CD4-positive, alpha-beta T cell treated with Interleukin-17A for 4 hours (primary cell): ENCODE measurements at regions not wholly inside any gene's neighbourhood (a gene's known extent, or its start where the extent isn't known, plus 50 kb on each side); places are given as distances from the start of the nearest gene placed in this dataset.

Experiments
- DNase-seq: peaks from one replicate; pipeline ENCODE4 v3.0.0-alpha.2; 2020; ENCODE audit warnings: mixed read lengths

DNA sequence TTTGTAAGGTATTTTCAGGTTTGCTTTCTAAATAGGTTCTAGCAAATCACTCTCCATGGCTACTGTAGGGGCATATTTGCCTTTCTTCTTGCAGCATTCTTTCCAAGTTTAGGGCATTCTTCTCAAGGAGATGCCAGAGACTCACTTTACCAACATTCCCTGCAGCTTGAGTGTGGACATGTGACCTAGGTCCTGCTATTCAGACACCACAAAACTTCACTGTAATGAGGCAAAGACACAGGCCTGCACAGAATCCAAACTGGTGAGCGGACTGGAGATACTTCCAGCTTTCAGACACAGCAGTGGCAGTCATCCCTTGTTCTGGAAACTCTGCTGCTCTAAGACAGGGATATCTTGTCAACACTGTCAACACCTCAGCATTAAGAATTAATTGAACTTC lies 146.4 kb upstream of the PFN2 start:
- no peak for DNase-seq

DNA sequence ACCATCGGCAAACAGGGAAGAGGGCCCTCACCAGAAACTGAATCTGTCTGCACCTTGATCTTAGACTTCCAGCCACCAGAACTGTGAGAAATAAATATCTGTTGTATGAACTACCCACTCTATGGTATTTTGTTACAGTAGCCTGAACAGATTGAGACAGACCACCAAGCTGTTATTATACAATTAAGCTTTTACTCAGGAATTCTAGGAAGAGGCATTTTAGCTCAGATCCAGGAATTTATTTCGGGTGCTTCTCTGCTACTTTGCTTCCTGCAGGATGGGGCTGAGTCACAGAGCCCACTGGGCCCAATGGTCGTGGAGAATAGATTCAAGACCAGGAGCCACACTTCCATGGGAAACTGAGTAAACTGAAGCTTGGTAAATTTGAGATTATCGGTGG lies 145.5 kb upstream of the PFN2 start:
- no peak for DNase-seq

DNA sequence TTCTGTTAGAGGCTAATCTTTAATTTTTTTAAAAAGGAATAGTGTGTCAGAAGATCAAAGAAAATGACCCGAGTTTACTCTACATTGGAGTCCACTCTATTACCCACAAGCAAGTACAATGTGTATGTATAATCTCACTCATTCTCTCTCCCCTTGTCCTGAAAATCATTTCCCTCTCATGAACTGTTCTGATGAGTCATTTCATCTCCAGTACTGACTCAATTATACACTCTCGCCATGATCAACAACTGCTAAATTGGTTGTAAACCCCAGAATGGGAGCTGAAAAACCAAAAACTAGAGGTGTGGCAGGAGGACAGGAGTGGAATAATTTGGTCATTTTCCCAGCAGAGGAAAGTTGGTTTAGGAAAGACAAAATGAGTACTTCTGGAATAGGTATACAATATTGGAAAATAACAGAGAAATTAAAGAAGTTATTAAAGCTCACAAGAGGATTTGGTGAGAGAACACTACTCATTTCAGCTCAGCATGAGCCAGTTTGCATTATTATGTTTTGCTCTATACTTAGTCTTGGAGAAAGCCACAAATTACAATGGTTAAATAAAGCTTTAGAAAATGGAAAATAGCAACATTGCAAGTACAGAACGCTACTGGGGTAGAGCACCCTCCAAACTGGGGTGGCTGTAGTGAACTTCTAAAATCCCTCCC lies 144.3 kb upstream of the PFN2 start:
- no peak for DNase-seq

DNA sequence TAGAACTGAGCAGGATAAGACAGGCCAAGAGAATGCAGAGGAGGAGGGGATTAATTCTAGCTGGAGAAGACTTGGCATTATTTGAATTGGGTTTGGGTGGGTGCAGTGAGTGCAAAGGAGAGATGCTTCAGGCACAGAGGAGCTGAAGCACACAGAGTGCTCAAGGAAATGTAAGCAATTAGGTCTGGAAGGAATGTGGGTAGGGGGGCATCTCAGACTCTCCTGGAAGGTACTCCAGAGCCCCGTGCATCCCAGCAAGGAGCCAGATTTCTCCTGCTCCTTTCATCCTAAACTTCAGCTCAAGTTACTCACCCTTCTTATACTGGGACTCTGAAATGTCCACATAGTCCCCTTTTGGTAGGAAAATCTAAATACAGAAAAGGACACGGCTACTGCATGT lies 143.6 kb upstream of the PFN2 start:
- DNase-seq: no peak

DNA sequence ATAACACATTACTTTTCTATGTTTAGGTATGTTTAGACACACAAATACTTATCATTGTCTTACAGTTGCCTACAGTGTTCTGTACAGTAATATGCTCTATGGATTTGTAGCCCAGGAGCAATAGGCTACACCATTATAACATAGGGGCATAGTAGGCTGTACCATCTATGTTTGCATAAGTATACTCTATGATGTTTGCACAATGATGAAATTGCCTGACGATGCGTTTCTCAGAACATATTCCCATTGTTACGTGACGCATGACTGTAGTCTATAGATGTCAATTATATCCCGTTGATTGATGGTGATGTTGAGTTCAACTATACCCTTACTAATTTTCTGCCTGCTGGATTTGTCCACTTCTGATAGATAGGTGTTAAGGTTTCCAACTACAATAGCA lies 139.4 kb upstream of the PFN2 start:
- DNase-seq: no peak

DNA sequence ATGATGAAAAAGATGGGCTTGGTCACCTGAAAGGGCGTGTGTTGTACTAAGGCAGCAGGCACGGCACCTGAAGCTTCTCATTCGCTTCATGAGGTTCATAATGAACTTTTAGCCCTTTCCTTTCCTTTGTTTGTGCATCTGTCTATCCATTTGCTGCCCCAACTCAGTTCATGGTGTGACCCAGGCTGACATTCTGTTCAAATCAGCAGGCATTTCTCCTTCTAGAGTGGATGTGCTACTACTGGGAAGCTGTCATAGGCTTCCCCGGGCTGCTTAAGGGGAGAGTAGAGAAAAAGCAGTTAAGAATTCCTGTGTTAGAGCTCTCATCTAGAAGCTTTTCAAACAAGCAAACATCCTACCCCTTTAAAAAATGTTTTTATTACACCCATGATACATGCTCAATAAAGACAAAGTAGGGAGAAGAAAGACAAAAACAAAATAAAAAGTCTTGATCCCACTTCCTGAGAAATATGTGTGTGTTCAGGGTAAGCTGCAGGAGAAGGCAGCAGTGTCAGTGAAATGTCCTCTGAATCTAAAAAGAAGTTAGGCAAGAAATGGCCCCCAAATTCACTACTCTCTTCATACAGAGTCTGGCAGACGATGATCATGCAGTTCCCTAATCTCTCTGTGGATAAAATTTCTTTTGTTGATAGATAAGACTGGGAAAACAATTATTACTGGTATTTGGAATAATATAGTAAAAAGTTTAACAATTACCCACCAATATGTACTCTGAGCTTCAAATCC lies 136.9 kb upstream of the PFN2 start:
- no peak for DNase-seq

DNA sequence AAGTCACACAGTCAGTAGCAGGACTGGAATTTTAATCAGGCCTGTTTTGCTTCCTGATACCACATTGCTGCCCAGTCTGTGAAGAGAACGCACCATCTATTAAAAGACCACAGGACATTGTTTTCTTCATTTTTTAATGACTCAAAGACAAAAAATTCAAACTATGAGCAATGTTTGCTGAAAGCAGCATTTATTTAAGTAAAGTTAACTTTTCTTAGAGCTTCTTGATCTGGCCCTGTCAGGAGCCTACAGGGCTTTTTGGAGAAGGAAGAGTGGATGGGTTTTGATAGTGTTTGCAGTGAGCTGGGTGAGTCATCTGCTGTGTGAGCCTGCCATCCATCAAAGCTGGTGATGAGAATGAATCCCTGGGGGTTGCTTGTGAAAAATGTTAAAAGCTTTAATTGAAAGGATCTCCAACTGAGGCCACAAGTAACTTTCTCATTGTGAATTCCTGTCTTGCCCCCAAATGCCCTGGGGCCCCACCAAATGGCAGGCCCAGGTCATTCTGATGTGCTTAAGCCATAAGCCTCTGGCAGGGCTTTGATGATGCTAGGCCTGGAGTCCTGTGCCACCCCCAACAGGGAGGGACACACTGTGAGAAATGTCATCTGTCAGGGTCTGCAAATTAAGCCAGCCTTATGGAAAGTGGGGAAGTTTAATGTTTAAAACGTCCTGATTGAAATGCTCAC lies 136.2 kb upstream of the PFN2 start:
- DNase-seq: no peak

DNA sequence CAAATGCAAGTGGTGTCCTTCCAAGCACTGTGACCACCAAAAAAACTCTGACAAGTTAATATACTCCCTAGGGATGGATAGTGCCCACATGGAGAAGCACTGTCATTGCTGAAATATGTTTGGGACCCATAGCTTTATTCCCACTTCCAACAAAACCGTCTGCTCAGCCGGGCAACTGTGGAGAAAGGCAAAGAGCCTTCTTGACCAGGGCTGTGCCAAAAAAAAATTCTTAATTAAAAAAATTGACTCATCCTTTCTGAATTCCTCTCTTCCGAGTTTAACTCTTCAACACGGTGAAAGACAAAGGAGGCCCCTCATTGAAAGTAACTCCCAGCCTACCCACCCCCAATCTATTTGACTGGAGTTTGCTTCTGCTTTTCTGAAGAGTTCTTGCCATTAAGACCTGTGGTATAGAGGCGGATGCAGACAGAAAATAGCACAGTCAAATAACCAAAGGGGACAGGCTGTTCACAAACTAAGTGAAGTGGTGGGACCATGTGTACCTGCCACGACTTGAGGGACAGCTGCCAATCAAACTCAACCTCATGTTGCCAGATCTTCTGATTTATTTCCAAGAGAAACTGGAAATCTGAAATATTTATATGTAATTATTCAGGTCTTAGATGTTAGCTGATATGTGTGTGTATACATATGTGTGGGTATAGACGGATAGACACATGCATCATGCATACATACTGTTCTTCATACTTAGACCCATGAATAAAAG lies 135.4 kb upstream of the PFN2 start:
- DNase-seq: no peak

DNA sequence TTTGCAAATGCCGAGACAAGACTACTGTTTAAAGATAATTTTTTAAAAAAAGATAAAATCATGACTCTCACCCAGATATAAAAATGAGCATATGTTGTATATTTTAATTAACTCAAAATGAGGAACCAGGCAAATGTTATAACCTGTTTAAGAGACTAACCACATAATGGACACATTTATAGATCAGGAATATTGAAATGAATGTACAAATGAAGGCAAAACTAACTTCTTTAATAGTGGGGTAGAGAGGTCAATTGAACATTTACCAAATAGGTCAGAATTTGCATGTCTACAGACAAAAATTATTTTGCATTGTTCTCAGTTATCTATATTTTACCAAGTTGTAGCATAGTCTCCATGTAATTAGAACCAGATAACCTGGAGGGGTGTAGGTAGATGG lies 134.3 kb upstream of the PFN2 start:
- no peak for DNase-seq

DNA sequence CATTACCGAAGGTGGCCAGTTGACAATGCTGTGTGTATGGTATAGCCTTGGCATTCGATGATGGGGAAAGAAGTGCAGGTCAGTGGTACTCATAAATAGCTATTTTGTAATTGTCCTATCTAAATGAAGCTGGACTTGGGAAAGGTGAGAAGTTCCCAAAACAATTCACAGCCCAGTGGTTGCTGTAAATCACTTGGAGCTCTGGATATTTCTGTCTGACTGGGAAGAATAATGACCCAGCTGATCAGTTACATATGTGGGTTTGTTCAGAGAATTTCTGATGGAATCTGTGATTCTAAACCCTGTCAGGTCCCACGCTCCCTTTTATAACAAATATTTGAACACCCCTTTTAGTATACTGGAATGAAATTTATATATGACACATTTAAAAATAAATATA lies 133.9 kb upstream of the PFN2 start:
- no peak for DNase-seq

DNA sequence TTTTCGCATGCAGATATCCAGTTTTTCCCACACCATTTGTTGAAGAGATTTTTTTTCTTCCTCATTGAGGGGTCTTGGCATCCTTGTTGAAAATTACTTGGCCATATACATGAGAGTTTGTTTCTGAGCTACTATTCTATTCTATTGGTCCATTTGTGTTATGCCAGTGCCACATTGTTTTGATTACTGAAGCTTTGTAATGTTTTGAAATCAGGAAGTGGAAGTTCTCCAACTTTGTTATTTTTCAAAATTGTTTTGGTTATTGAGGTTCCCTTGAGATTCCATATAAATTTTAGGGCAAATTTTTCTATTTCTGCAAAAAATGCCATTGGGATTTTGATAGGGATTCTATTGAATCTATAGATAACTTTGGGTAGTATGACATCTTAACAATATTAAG lies 130.3 kb upstream of the PFN2 start:
- no peak for DNase-seq

DNA sequence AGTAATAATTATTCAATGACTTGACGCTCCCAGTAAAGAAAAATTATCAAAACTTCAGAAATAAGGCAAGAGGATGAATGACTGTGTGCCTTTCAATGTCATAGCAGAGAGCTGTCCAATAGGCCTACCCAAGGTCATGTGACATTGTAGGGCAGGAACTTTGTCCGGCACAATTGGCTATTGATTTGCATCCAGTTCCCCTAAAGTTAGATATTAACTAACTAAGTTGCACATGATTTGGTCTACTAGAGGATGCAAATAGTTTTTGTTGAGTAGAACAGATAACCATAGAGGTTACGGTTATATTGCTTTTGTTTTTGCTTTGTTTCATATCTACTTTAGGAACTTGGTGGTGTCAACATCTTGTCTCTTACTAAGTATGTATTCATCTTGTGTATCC lies 127.9 kb upstream of the PFN2 start:
- DNase-seq: no peak

DNA sequence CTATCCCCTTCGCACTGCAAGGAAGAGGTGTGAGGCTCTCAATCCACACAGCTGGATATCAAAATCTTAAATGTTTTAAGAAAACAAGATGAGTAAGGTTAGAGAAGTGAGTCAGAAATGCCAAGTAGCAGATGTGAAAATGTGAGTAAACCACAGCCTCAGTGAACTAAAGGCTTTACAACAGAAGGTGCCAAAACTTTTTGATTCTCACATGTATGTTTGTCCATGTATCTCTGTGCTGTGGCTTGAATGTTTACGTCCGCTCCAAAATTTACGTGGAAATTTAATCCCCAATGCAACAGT lies 126.8 kb upstream of the PFN2 start:
- no peak for DNase-seq

DNA sequence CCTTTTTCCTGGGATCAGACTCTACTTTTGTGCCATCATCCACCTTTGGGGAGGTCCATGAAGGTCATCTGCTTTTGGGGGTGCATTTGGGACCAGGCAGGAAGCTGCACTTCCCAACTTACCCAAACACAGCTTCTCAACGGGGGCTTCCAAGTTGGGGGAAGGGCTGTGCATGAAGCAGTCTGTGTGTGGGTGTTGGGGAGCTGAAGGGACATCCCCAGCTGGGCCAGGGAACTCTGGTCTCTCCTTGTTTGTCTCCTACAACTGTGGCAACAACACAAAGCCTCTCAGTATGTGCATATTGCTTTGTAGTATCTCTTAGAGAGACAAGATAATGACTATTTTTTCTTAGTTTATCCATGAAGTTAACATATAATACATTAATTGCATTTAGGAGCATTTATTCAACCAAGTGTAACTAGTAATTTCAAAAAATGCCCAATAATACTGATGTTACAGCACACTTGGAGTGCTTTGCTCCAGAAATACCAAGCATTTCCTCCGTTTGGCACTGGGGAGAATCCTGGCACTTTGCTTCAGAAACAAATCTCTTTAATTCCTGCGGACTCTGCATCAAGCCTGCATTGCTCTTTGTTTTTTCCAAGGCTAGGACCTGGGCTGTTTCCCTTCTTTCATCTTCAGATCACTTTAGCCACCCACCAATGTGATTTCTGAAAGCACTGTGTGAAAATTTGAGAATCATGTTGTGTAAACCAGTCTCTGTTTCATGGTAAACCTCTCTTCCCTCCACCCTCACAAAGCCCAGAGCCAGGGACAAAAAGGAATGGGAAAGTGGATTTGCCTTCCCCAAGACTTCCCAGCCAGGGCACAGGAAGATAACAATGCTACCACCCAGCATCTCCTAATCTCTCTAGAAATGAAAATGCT lies 126.2 kb upstream of the PFN2 start:
- DNase-seq: no peak

DNA sequence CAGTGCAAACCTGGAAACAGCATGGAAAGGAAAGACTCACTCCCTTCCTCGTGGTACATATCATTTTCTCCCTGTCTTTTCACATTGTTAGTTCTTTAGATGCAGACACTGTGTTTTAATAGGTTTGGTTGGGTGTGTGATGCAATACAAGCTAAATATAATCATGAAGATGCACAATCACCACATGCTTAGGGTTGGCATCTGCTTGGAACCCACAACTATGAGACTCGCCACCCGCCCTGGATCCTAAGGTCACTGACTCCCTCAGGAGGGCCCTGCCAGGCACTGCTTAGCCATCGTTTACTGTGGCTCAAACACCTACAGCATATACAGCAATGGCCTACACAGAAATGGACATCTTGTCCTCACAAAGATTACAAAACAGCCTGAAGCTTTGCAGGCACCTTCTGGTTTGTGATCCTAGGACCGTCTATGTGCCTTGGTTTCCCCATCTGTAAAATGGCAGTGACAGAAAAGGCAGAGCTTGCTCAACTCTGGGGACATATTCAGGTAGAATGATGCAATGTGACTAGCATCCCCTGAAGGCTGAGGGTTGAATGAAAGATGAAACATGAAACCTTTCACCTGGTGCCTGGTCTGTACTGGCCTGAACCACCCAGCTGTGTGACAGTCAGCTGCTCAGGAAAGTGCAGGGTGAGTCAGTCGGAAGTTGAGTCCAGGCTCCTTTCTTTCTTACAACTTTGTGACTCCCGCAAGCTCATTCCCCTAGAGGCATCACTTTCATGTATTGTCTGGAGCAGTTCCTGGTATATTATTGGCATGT lies 123.6 kb upstream of the PFN2 start:
- no peak for DNase-seq

DNA sequence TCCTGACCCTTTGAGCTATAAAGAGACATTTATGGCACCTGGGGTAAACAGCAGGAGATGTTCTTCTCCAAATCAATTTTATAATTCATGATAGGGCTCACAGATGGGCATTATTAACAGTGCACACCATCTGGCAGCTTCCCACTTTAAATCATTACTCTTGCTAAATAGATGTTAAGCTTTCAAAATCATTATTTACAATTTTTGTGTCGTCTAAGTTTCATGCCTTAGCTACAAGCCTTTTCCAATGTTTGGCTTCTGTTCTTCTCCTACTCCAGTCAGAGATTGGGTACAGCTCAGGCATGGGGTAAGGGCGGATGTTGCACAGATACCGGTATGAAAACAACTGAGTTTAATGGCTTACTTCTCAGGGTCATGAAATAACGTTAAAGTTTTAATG lies 120.9 kb upstream of the PFN2 start:
- DNase-seq: no peak

DNA sequence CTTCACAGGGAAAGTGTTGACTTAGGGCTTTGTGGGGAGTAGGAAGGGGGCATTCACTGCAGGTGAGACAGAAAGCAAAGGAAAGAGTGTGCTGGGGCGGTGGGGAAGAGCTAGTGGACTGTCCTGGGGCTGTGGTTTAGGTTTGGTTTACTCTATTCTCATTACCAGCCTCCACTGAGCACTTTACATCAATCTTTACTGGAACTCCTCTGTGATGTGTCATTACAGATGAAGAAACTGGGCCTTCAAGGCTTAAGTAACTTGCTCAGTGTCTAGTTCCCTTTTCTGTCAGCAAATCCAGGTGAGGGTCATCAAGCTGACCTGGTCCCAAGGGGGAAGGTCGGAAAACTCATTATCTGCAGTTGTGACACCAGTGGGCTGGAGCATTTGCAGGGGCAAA lies 120.2 kb upstream of the PFN2 start:
- no peak for DNase-seq

DNA sequence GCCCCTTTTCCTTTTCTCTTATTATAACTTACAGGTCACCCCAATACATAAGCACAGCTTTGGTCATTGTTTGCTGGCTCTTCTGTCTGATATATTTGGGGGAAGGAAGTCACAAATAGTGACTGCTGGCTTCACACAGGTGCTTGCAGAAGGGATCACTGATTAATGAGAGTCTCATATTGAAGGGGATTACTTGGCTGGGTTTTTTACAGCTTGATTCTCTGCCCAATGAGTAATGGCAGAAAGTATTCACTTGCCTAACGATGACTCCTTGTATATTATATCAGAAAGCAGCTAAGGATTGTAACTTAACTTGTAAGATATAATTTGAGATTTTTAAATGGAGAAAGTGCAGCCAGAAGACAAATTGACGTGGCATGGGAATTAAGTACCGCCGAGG lies 119.3 kb upstream of the PFN2 start:
- DNase-seq: no peak

DNA sequence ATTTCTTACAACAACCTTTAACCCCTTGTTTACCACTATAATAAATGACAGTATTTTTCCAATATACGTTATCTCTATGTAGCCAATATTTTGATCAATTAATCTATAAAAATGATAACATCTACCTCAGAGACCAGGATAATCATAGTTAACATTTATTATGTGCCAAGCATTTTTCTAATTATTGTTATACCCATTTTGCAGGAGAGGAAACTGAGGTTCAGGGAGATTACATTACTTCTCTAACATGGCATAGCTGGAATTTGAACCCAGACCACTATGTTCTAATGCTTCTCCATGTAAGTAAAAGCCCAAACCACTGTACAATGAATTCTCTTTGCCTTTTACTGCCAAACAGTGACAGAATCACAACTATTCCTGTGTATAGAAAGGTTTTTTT lies 113.4 kb upstream of the PFN2 start:
- DNase-seq: no peak

DNA sequence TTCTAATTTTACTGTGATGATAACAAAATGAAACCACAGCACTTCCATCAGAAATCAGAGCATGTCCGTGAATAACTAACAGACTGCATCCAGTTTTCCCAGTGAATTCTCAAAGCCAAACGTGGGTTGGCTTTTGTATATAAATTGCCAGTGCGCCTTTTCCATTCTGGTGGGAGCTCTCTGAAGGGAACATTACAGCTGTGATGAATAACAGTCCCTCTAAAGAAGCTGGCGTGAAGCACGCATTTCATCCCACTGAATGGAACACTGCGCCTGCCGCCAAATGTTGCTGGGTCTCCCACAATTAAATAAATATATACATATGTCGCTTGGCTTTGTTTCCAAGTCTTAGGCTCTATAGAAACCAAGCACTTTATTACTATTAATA lies 113.0 kb upstream of the PFN2 start:
- DNase-seq: no peak

DNA sequence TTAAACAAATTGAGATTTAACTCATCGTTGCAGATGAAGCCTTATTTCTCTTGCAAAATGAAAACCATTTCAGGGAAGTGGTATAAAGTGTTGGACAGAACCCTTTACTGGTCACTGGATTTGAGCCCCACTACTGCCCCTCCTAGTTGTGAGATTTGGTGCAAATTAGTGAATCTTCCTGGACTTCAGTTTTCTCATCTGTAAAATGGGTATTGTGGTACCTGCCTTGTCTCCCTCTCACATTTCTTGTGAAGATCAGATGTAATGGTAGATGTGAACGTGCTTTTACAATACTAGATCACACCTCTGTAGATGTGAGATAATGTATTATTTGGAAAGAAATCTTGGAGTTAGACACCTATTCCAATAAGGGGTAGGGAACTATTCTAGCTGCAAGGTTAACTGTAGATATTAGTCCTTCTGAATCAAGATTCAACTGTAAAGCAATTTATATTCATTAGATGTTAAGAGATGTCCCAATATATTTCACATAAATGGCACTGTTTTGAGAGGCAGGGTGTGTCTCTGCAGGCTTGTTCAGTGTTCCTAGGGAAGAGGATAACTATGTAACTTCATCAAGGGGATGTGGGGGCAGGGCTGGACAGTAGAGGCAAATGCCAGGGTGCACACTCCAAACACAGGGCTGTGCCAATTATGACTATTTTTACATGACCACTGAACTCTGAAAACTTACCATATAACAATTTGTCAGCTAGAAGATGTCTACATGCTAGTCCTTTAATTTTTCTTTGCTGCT lies 112.4 kb upstream of the PFN2 start:
- no peak for DNase-seq
